VCaP (cell line): ENCODE measurements at regions not wholly inside any gene's neighbourhood (a gene's known extent, or its start where the extent isn't known, plus 50 kb on each side); places are given as distances from the start of the nearest gene placed in this dataset.

ENCODE experiments used
- H3K27ac ChIP-seq: fragments of 450-650 bp; 2 replicates; pipeline ENCODE4 v1.5.1; 2017
- CTCF ChIP-seq: fragments of 450-650 bp; conservative IDR thresholded peaks from 2 replicates; pipeline ENCODE4 v1.5.1; 2017; ENCODE audit warnings: mild to moderate bottlenecking, moderate library complexity

GRCh38 chr13:44770951-44771350, 194.8 kb upstream of the TSC22D1 start:
- TF ChIP-seq CTCF = no peak
- H3K27ac ChIP-seq = no peak overlapping the region

GRCh38 chr13:44769686-44770085, 193.6 kb upstream of the TSC22D1 start:
- TF ChIP-seq CTCF = no peak
- no peak overlapping the region for H3K27ac ChIP-seq

GRCh38 chr13:44768775-44769581, 192.8 kb upstream of the TSC22D1 start:
- H3K27ac ChIP-seq = no peak overlapping the region
- no peak for TF ChIP-seq CTCF

GRCh38 chr13:44768239-44768638, 192.1 kb upstream of the TSC22D1 start:
- no peak overlapping the region for H3K27ac ChIP-seq

GRCh38 chr13:44765001-44765471, 188.9 kb upstream of the TSC22D1 start:
- no peak for TF ChIP-seq CTCF
- no peak overlapping the region for H3K27ac ChIP-seq

More at GRCh38 chr13:44768239-44768638, 192.1 kb upstream of the TSC22D1 start:
- no peak for TF ChIP-seq CTCF

GRCh38 chr13:44764302-44764692, 188.2 kb upstream of the TSC22D1 start:
- no peak for TF ChIP-seq CTCF
- no peak overlapping the region for H3K27ac ChIP-seq

- H3K27ac ChIP-seq = no peak overlapping the region
- TF ChIP-seq CTCF = no peak
Measured at GRCh38 chr13:44763615-44764301, 187.6 kb upstream of the TSC22D1 start.
